Naive thymus-derived CD4-positive, alpha-beta T cell (primary cell): ENCODE measurements at regions not wholly inside any gene's neighbourhood (a gene's known extent, or its start where the extent isn't known, plus 50 kb on each side); places are given as distances from the start of the nearest gene placed in this dataset.

Experiments used
- ATAC-seq: fragments of 150-1000 bp; cut with Tn5 transposase; 2 replicates; pipeline ENCODE4 v1.10.0; 2021; ENCODE audit warnings: mild to moderate bottlenecking, moderate library complexity
- CTCF ChIA-PET: fragments of 350-600 bp; sonication (Branson Sonifier 250); formaldehyde crosslinking; loops from one replicate; lab custom pipeline; 2021; ENCODE audit warnings: antibody characterized with exemption; lab: Charles Lee
- POLR2A ChIA-PET: fragments of 350-600 bp; sonication (Branson Sonifier 250); formaldehyde crosslinking; loops from one replicate; lab custom pipeline; 2021; ENCODE audit warnings: antibody characterized with exemption, inconsistent platforms; lab: Charles Lee
- DNase-seq, 9 donors: peaks; one replicate each; pipeline versions ENCODE4 v3.0.0 to v3.0.0-alpha.2; 2020 to 2022; ENCODE audit warnings: mixed read lengths in 1 of 9
- H3K27ac ChIP-seq: one replicate; pipeline ENCODE4 v1.7.0; 2013; ENCODE audit warnings: mild to moderate bottlenecking, low read depth, low read length, moderate library complexity
- H3K27me3 ChIP-seq, 2 donors: one replicate each; pipeline ENCODE4 v1.7.0; 2013; ENCODE audit warnings: low read length in 2 of 2, mild to moderate bottlenecking in 2 of 2, moderate library complexity in 2 of 2; ENCODE audit not compliant: control insufficient read depth in 2 of 2, insufficient read depth in 2 of 2
- H3K36me3 ChIP-seq, 3 experiments: 1 replicate in 2 of 3; 2 replicates in 1 of 3; pipeline ENCODE4 v1.7.0; 2013; ENCODE audit warnings: low read length in 3 of 3, mild to moderate bottlenecking in 3 of 3, moderate library complexity in 1 of 3; ENCODE audit not compliant: insufficient read depth in 3 of 3, control insufficient read depth in 2 of 3
- H3K4me1 ChIP-seq, 2 donors: one replicate each; pipeline ENCODE4 v1.7.0; 2013; ENCODE audit warnings: low read length in 2 of 2, mild to moderate bottlenecking in 2 of 2, moderate library complexity in 1 of 2; ENCODE audit not compliant: control insufficient read depth in 2 of 2, insufficient read depth in 2 of 2
- H3K4me3 ChIP-seq: 2 replicates; pipeline ENCODE4 v1.7.0; 2013; ENCODE audit warnings: mild to moderate bottlenecking, low read length
- H3K9me3 ChIP-seq, 3 experiments: 1 replicate in 2 of 3; 2 replicates in 1 of 3; pipeline ENCODE4 v1.7.0; 2013; ENCODE audit warnings: low read length in 3 of 3; ENCODE audit not compliant: control insufficient read depth in 2 of 3
- H3K27ac Mint-ChIP-seq, 9 donors: one replicate each; pipeline ENCODE4 v1.8.0; 2020 to 2022; ENCODE audit warnings: mixed read lengths in 9 of 9, mild to moderate bottlenecking in 8 of 9, moderate library complexity in 5 of 9, inconsistent platforms in 2 of 9
- H3K27me3 Mint-ChIP-seq, 5 donors: one replicate each; pipeline ENCODE4 v1.8.0; 2021 to 2022; ENCODE audit warnings: mixed read lengths in 5 of 5, mild to moderate bottlenecking in 1 of 5
- H3K36me3 Mint-ChIP-seq, 5 donors: one replicate each; pipeline ENCODE4 v1.8.0; 2020 to 2022; ENCODE audit warnings: mixed read lengths in 5 of 5, mild to moderate bottlenecking in 3 of 5, inconsistent platforms in 1 of 5
- H3K4me1 Mint-ChIP-seq, 7 donors: one replicate each; pipeline ENCODE4 v1.8.0; 2020 to 2022; ENCODE audit warnings: mixed read lengths in 7 of 7, mild to moderate bottlenecking in 3 of 7, inconsistent platforms in 1 of 7
- H3K4me3 Mint-ChIP-seq, 10 donors: one replicate each; pipeline ENCODE4 v1.8.0; 2020 to 2022; ENCODE audit warnings: mild to moderate bottlenecking in 10 of 10, mixed read lengths in 10 of 10, moderate library complexity in 6 of 10, inconsistent platforms in 2 of 10
- H3K9me3 Mint-ChIP-seq, 11 donors: one replicate each; pipeline ENCODE4 v1.8.0; 2020 to 2022; ENCODE audit warnings: mixed read lengths in 11 of 11, mild to moderate bottlenecking in 4 of 11, inconsistent platforms in 1 of 11, moderate library complexity in 1 of 11
- intact Hi-C, 2 donors: fragments of 100-400 bp; cut with micrococcal nuclease; formaldehyde crosslinking; loops; one replicate each; pipeline ENCODE4 v1.15.1; 2023

GRCh38 chr1:68358439-68358838 lies 91.3 kb downstream of the RPE65 start:
- Histone ChIP-seq H3K9me3 (no peaks in the 10 kb centered on the region), H3K36me3 (no peaks in the 10 kb centered on the region), H3K4me1 (no peaks in the 10 kb centered on the region), H3K4me3 (no peak overlapping the region), H3K27ac (no peak overlapping the region), H3K27me3 (no peaks in the 10 kb centered on the region)
- no peaks in the 10 kb centered on the region for H3K4me1 Mint-ChIP-seq
- peaks cover 0 to 11% (median 0%) of the 10 kb centered on the region in 11 donors for H3K9me3 Mint-ChIP-seq
- no peaks in the 10 kb centered on the region for H3K36me3 Mint-ChIP-seq
- intact Hi-C loops, result no loop called here
- ChIA-PET CTCF (no interaction called here), POLR2A (no interaction called here)
- no peak overlapping the region for H3K4me3 Mint-ChIP-seq
- peaks cover 4 to 11% (median 6%) of the 10 kb centered on the region in 5 donors for H3K27me3 Mint-ChIP-seq
- ATAC-seq (no peak), DNase-seq (no peak)
- H3K27ac Mint-ChIP-seq, result no peak overlapping the region

DNA sequence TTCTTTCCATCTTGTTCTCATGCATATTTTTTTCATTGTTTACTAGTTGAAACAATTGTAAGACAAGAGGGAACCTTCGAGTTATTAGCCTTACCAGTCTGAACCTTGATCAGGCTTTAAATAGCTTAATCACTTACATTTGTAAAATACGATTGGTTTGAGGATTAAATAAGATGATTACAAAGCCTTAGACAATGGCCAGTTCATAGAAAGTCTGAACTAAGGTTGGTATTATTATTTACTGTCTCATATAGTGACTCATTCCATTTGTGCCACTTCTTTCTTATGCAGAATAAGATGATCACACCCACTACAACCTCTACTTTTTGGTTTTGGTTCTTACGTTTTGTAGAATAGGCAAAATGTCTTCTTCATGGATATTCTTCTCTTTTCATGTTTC lies 94.1 kb downstream of the RPE65 start:
- Mint-ChIP-seq H3K27ac (no peak overlapping the region), H3K4me1 (no peaks in the 10 kb centered on the region), H3K9me3 (peaks cover 0 to 6% (median 0%) of the 10 kb centered on the region in 11 donors), H3K4me3 (no peak overlapping the region), H3K36me3 (no peaks in the 10 kb centered on the region), H3K27me3 (peaks cover 4 to 11% (median 9%) of the 10 kb centered on the region in 5 donors)
- ChIA-PET CTCF (no interaction called here), POLR2A (no interaction called here)
- no peak for ATAC-seq
- no peaks in the 10 kb centered on the region for H3K9me3 ChIP-seq
- H3K4me3 ChIP-seq, result no peak overlapping the region
- no peaks in the 10 kb centered on the region for H3K27me3 ChIP-seq
- no peak overlapping the region for H3K27ac ChIP-seq
- H3K36me3 ChIP-seq, result no peaks in the 10 kb centered on the region
- intact Hi-C loops, result no loop called here
- H3K4me1 ChIP-seq, result no peaks in the 10 kb centered on the region
- no peak for DNase-seq

DNA sequence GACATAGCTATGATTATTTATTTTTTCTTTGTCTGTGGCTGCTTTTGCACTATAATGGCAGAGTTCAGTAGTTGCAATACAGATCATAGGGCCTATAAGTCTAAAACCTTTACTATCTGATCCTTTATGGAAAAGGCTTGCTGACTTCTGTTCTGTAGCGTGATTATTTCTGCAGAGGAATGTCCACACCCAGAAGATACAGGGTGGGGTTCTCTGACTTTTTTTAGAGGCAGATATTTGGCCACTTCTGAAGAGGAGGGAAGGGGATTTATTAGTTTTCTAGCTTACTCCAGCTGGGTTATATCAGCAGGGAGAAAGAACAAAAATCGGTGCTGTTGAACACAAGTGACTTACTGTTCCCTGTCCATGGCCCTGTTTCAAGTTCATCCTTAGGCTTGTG lies 97.6 kb downstream of the RPE65 start:
- Histone ChIP-seq H3K9me3 (no peaks in the 10 kb centered on the region), H3K4me3 (no peak overlapping the region), H3K36me3 (no peaks in the 10 kb centered on the region), H3K27ac (no peak overlapping the region), H3K4me1 (no peaks in the 10 kb centered on the region), H3K27me3 (no peaks in the 10 kb centered on the region)
- no peaks in the 10 kb centered on the region for H3K36me3 Mint-ChIP-seq
- intact Hi-C loops, result no loop called here
- ChIA-PET POLR2A (no interaction called here), CTCF (no interaction called here)
- H3K27me3 Mint-ChIP-seq, result peaks cover 0 to 5% (median 0%) of the 10 kb centered on the region in 5 donors
- peaks cover 0 to 11% (median 2%) of the 10 kb centered on the region in 11 donors for H3K9me3 Mint-ChIP-seq
- no peak overlapping the region for H3K27ac Mint-ChIP-seq
- no peak for ATAC-seq
- no peaks in the 10 kb centered on the region for H3K4me1 Mint-ChIP-seq
- no peak for DNase-seq
- no peak overlapping the region for H3K4me3 Mint-ChIP-seq

DNA sequence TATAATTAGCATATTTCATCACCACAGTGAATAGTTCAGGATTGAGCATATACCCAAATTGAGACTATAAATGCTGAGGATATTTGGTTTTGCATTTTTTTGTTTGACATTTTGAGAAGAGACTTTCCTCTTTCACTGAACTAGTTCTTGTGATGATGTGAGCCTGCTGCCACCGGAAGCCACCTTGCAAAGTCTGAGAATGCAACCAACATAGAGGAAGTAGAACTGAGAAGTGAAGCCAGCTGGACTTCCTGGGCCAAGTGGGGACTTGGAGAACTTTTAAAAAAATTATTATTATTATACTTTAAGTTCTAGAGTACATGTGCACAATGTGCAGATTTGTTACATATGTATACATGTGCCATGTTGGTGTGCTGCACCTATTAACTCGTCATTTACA lies 102.3 kb downstream of the RPE65 start:
- no peak overlapping the region for H3K27ac Mint-ChIP-seq

DNA sequence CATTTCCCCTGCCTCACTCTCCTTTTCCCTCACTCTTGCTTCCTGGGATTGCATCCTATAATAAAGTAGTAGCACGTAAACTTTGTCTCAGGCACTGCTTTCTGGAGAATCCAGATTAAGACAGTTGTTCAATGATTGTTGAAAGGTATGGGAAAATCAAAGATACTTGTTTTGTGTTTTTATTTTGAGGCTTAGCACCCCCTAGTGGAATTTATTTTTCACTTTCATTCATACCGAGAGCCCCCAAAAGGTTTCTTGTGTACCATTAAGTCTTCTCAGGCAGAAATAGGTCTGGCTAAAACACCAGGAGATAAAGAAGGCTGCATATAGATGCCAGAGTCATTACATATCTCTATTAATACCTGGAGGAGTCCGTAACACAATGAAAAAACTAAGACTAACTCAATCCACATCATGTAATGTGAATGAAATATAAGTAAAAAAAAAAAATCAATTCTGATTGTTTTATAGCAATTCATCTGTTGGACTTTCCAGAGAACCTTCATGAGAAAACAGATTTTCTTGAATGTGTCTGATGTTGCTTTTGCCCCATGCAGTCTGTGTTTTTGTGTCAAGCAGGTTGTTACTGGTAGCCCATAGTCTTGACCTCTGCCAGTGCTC lies 103.5 kb downstream of the RPE65 start:
- intact Hi-C loops, result loop anchor here (1.0 to 10.0 kb wide), 2 partner anchors 226 to 231 kb away; no protein-coding TSS in a partner anchor
- no peak for DNase-seq
- H3K4me3 ChIP-seq, result no peak overlapping the region

More for the DNA sequence above, 102.3 kb downstream of the RPE65 start:
- peak; percentile 61 for ATAC-seq
- ChIA-PET POLR2A (no interaction called here), CTCF (no interaction called here)
- H3K4me3 Mint-ChIP-seq, result no peak overlapping the region
- no peaks in the 10 kb centered on the region for H3K9me3 ChIP-seq
- no peaks in the 10 kb centered on the region for H3K36me3 ChIP-seq
- intact Hi-C loops, result loop anchor here in 1 of 2 donors (10.0 kb wide), 1 partner anchor 233 kb away; no protein-coding TSS in a partner anchor
- H3K4me3 ChIP-seq, result no peak overlapping the region
- no peaks in the 10 kb centered on the region for H3K36me3 Mint-ChIP-seq
- H3K4me1 ChIP-seq, result no peaks in the 10 kb centered on the region
- H3K27me3 Mint-ChIP-seq, result peaks cover 0 to 5% (median 0%) of the 10 kb centered on the region in 5 donors
- DNase-seq, result no peak
- H3K27me3 ChIP-seq, result no peaks in the 10 kb centered on the region
- no peaks in the 10 kb centered on the region for H3K4me1 Mint-ChIP-seq
- no peak overlapping the region for H3K27ac ChIP-seq
- H3K9me3 Mint-ChIP-seq, result peaks cover 0 to 11% (median 0%) of the 10 kb centered on the region in 11 donors

GRCh38 chr1:68344208-68344607 lies 105.5 kb downstream of the RPE65 start:
- CTCF ChIA-PET, result no interaction called here
- POLR2A ChIA-PET, result no interaction called here

More for the DNA sequence above, 103.5 kb downstream of the RPE65 start:
- H3K27me3 ChIP-seq, result no peaks in the 10 kb centered on the region
- no peaks in the 10 kb centered on the region for H3K4me1 ChIP-seq
- H3K27ac ChIP-seq, result no peak overlapping the region
- H3K4me1 Mint-ChIP-seq, result no peaks in the 10 kb centered on the region
- ChIA-PET POLR2A (no interaction called here), CTCF (no interaction called here)
- H3K27me3 Mint-ChIP-seq, result peaks cover 0 to 5% (median 0%) of the 10 kb centered on the region in 5 donors
- H3K27ac Mint-ChIP-seq, result no peak overlapping the region
- no peaks in the 10 kb centered on the region for H3K36me3 ChIP-seq
- H3K9me3 ChIP-seq, result no peaks in the 10 kb centered on the region
- peaks cover 0 to 11% (median 0%) of the 10 kb centered on the region in 11 donors for H3K9me3 Mint-ChIP-seq
- H3K4me3 Mint-ChIP-seq, result no peak overlapping the region
- ATAC-seq, result no peak
- H3K36me3 Mint-ChIP-seq, result no peaks in the 10 kb centered on the region

GRCh38 chr1:68340951-68341350 lies 108.6 kb upstream of the WLS start:
- Mint-ChIP-seq H3K4me3 (no peak overlapping the region), H3K4me1 (peaks cover 0 to 3% (median 0%) of the 10 kb centered on the region in 7 donors), H3K9me3 (peaks cover 0 to 5% (median 0%) of the 10 kb centered on the region in 11 donors), H3K36me3 (no peaks in the 10 kb centered on the region), H3K27ac (no peak overlapping the region), H3K27me3 (peaks cover 0 to 10% (median 0%) of the 10 kb centered on the region in 5 donors)
- no peak overlapping the region for H3K27ac ChIP-seq
- no peaks in the 10 kb centered on the region for H3K27me3 ChIP-seq
- ChIA-PET CTCF (interaction anchor here (0.7 kb wide), 1 partner anchor 264 kb away, joined by 3 read pairs; no protein-coding TSS in a partner anchor), POLR2A (no interaction called here)
- no peaks in the 10 kb centered on the region for H3K9me3 ChIP-seq
- ATAC-seq (no peak), DNase-seq (no peak)
- no peaks in the 10 kb centered on the region for H3K4me1 ChIP-seq
- intact Hi-C loops, result loop anchor here in 1 of 2 donors (10.0 kb wide), 1 partner anchor 226 kb away; no protein-coding TSS in a partner anchor
- no peaks in the 10 kb centered on the region for H3K36me3 ChIP-seq
- H3K4me3 ChIP-seq, result no peak overlapping the region

More at GRCh38 chr1:68344208-68344607, 105.5 kb downstream of the RPE65 start:
- Mint-ChIP-seq H3K27me3 (peaks cover 0 to 9% (median 0%) of the 10 kb centered on the region in 5 donors), H3K4me1 (no peaks in the 10 kb centered on the region), H3K4me3 (no peak overlapping the region), H3K9me3 (peaks cover 0 to 13% (median 2%) of the 10 kb centered on the region in 11 donors), H3K36me3 (no peaks in the 10 kb centered on the region), H3K27ac (no peak overlapping the region)
- intact Hi-C loops, result loop anchor here in 1 of 2 donors (10.0 kb wide), 1 partner anchor 229 kb away; no protein-coding TSS in a partner anchor
- H3K36me3 ChIP-seq, result no peaks in the 10 kb centered on the region
- H3K9me3 ChIP-seq, result no peaks in the 10 kb centered on the region
- H3K27ac ChIP-seq, result no peak overlapping the region
- DNase-seq (no peak), ATAC-seq (no peak)
- H3K4me3 ChIP-seq, result no peak overlapping the region
- no peaks in the 10 kb centered on the region for H3K27me3 ChIP-seq
- H3K4me1 ChIP-seq, result no peaks in the 10 kb centered on the region
